A673 (cell line): ENCODE measurements at regions not wholly inside any gene's neighbourhood (a gene's known extent, or its start where the extent isn't known, plus 50 kb on each side); places are given as distances from the start of the nearest gene placed in this dataset.

ENCODE experiments used
- CTCF ChIP-seq: fragments of 300-800, 200-600 bp; sonication (generic); conservative IDR thresholded peaks from 2 replicates; pipeline ENCODE4 v1.5.1; 2017; ENCODE audit warnings: low read depth, mild to moderate bottlenecking, antibody characterized with exemption, low read length, moderate library complexity, mixed read lengths
- EZH2 ChIP-seq: fragments of 200-600 bp; sonication (generic); IDR thresholded peaks from 2 replicates; pipeline ENCODE4 v1.6.1; 2017; ENCODE audit warnings: borderline replicate concordance, low read depth, mild to moderate bottlenecking, mixed read lengths, antibody characterized with exemption, low read length; ENCODE audit not compliant: poor library complexity, severe bottlenecking

- no peak for TF ChIP-seq CTCF
- TF ChIP-seq EZH2: no peak
These were observed 918.6 kb upstream of the PABPC4L start for GRCh38 chr4:135120195-135120594.
